Type B pancreatic cell (in vitro differentiated cells): ENCODE measurements at regions not wholly inside any gene's neighbourhood (a gene's known extent, or its start where the extent isn't known, plus 50 kb on each side); places are given as distances from the start of the nearest gene placed in this dataset.
A peak's percentile ranks its signal among the peaks of the same experiment; 100 is the strongest.

Source experiments
- DNase-seq: peaks from one replicate; pipeline ENCODE4 v3.0.0; 2021; ENCODE audit warnings: mixed read lengths; ENCODE audit not compliant: unreplicated experiment; ENCODE audit errors: extremely low spot score
- H3K27ac Mint-ChIP-seq: 2 replicates; pipeline ENCODE4 v1.8.0; 2021; ENCODE audit warnings: mild to moderate bottlenecking, mixed read lengths
- H3K27me3 Mint-ChIP-seq: 2 replicates; pipeline ENCODE4 v1.8.0; 2021; ENCODE audit warnings: mixed read lengths
- H3K36me3 Mint-ChIP-seq: 2 replicates; pipeline ENCODE4 v1.8.0; 2021; ENCODE audit warnings: mixed read lengths
- H3K4me1 Mint-ChIP-seq: one replicate; pipeline ENCODE4 v1.8.0; 2021; ENCODE audit warnings: mixed read lengths; ENCODE audit not compliant: unreplicated experiment
- H3K4me3 Mint-ChIP-seq: 2 replicates; pipeline ENCODE4 v1.8.0; 2021; ENCODE audit warnings: mild to moderate bottlenecking, mixed read lengths
- H3K9me3 Mint-ChIP-seq: 2 replicates; pipeline ENCODE4 v1.8.0; 2021; ENCODE audit warnings: mixed read lengths
- TF ChIP-seq, protein P1 (sequence below): fragments of 200-600 bp; sonication (generic); conservative IDR thresholded peaks from 2 replicates; pipeline ENCODE4 v1.5.0; 2021; ENCODE audit warnings: antibody characterized with exemption, mild to moderate bottlenecking

GRCh38 chr11:45089251-45089650, 57.2 kb upstream of the PRDM11 start:
- peaks cover 12% of the 10 kb centered on the region for H3K27me3 Mint-ChIP-seq
- H3K36me3 Mint-ChIP-seq = no peaks in the 10 kb centered on the region
- H3K9me3 Mint-ChIP-seq = no peaks in the 10 kb centered on the region
- DNase-seq = no peak
- peaks cover 39% of the 10 kb centered on the region for H3K4me1 Mint-ChIP-seq
- H3K4me3 Mint-ChIP-seq = peak overlapping the region; percentile 3
- H3K27ac Mint-ChIP-seq = no peak overlapping the region
- TF ChIP-seq, protein P1, sequence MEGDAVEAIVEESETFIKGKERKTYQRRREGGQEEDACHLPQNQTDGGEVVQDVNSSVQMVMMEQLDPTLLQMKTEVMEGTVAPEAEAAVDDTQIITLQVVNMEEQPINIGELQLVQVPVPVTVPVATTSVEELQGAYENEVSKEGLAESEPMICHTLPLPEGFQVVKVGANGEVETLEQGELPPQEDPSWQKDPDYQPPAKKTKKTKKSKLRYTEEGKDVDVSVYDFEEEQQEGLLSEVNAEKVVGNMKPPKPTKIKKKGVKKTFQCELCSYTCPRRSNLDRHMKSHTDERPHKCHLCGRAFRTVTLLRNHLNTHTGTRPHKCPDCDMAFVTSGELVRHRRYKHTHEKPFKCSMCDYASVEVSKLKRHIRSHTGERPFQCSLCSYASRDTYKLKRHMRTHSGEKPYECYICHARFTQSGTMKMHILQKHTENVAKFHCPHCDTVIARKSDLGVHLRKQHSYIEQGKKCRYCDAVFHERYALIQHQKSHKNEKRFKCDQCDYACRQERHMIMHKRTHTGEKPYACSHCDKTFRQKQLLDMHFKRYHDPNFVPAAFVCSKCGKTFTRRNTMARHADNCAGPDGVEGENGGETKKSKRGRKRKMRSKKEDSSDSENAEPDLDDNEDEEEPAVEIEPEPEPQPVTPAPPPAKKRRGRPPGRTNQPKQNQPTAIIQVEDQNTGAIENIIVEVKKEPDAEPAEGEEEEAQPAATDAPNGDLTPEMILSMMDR = no peak

DNA sequence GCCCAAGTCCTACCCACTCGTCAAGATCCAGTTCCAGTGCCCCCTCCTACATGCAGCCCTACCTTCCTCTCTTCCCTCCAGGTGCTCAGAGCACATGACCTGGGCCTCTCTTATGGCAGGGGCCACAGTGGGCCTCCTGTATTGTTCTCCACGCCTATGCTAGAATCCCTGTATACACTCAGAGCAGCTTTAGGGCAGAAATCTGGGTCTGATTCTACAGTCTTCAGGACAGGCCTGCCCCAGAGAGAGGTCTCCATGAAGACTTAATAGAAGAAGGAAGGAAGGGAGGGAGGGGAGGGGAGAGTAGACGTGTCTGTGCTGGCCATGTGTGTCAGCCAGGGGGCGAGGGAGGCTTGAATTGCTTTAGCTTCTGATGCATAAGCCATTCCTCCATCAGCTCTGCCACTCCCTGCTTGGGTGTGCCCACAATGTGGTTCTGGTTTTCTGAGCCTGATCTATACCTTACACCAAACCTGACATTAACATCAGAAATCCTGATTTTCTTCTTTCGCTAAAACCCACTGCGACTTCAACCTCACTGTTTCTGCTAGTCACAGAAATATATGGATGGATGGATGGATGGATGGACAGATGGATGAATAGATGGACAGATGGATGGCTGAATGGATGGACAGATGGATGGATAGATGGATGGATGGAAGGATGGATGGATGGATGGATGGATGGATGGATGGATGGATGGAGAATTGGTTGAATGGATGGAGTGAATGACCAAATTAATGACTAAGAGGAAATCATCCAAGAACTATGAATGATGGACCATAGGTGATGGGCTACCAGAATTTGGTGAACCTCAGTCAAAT, 56.6 kb upstream of the PRDM11 start:
- Mint-ChIP-seq H3K36me3 (no peaks in the 10 kb centered on the region), H3K9me3 (no peaks in the 10 kb centered on the region), H3K4me1 (peaks cover 39% of the 10 kb centered on the region), H3K27me3 (peaks cover 12% of the 10 kb centered on the region), H3K27ac (no peak overlapping the region), H3K4me3 (peak overlapping the region; percentile 3)
- DNase-seq = no peak
- TF ChIP-seq, protein P1 = peak; percentile 43

DNA sequence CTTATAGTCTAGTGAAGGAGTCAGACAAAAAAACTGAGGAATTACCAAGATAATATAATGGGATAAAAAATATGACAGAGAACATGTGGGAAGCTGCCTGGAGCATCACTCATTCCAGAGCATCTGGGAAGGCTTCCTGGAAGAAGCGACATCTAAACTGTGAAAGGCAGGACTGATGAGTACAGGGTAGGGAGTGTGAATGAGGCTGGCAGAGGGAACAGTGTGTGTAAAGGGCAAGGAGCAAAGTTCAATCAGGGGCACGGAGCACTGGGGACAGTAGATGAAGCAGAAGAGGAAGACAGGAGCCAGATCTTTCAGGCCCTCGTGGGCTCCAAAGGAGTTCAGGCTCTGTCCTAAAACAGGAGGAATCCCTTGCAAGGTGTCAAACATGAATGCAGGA, 55.8 kb upstream of the PRDM11 start:
- Mint-ChIP-seq H3K9me3 (no peaks in the 10 kb centered on the region), H3K27ac (no peak overlapping the region), H3K4me1 (peaks cover 34% of the 10 kb centered on the region), H3K27me3 (peaks cover 19% of the 10 kb centered on the region), H3K4me3 (no peak overlapping the region), H3K36me3 (no peaks in the 10 kb centered on the region)
- TF ChIP-seq, protein P1 = no peak
- no peak for DNase-seq

DNA sequence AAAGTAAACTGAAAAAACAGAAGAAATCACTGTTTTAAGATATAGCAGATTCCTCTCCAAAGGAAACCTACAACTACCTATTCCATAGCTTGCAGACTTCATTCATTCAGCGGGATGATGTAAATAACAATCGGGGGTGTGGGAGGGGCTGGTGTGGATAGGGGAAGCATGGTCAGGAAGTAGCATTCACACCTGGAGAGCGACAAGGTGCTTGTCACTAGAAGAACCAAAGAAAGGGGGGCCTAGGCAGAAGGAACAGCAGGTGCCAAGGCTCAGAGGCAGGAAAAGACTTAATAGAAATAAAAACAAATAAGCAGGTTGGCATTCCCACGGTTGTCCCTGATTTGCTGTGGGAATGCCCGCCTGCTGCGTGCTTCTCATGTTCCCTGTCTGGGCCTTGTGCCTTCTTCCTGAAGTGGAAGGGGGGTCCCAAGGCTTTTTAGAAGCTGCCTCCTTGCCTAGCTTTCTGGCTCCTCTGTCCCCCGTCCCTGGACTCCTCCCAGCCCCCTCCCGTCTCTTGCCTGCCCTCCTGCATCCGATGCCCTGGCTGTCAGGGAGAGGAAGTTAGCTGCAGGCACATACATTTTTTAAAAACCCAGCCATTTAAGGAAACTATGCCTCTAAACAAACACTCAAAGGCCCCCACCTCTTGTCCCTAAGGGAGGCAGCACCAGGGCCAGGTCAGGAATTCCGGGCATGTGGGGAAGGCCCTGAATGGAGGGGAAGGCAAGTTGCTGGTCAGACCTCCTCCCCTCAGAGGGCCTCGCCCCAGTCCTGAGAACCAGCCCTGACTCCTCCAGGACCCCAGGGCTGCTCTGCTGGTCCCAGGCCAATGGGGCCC, 54.7 kb upstream of the PRDM11 start:
- H3K27ac Mint-ChIP-seq = no peak overlapping the region
- DNase-seq = no peak
- no peaks in the 10 kb centered on the region for H3K9me3 Mint-ChIP-seq
- H3K4me1 Mint-ChIP-seq = peaks cover 34% of the 10 kb centered on the region
- H3K27me3 Mint-ChIP-seq = peaks cover 30% of the 10 kb centered on the region
- H3K36me3 Mint-ChIP-seq = no peaks in the 10 kb centered on the region
- no peak overlapping the region for H3K4me3 Mint-ChIP-seq
- TF ChIP-seq, protein P1 = no peak

DNA sequence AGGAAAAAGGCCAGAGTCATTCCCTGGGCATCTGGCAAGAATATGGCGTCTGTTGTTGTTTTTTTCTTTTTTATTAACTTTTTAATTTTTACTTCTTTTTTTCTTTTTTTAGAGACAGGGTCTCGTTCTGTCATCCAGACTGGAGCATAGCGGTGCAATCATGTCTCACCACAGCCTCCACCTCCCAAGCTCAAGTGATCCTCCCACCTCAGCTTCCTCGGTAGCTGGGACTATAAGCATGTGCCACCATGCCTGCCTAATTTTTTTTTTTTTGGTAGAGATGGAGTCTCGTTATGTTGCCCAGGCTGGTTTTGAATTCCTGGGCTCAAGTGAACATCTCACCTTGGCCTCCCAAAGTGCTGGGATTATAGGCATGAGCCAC, 54.0 kb upstream of the PRDM11 start:
- DNase-seq = no peak
- Mint-ChIP-seq H3K9me3 (no peaks in the 10 kb centered on the region), H3K36me3 (no peaks in the 10 kb centered on the region), H3K27me3 (peaks cover 36% of the 10 kb centered on the region), H3K27ac (no peak overlapping the region), H3K4me3 (no peak overlapping the region), H3K4me1 (peaks cover 30% of the 10 kb centered on the region)
- TF ChIP-seq, protein P1 = no peak
